ENCODE measurements at regions not wholly inside any gene's neighbourhood (a gene's known extent, or its start where the extent isn't known, plus 50 kb on each side); places are given as distances from the start of the nearest gene placed in this dataset.
A peak's percentile ranks its signal among the peaks of the same experiment; 100 is the strongest.

GRCh38 chr17:43334738-43335402 lies 63.9 kb upstream of the ARL4D start:
- TF ChIP-seq, protein P1, sequence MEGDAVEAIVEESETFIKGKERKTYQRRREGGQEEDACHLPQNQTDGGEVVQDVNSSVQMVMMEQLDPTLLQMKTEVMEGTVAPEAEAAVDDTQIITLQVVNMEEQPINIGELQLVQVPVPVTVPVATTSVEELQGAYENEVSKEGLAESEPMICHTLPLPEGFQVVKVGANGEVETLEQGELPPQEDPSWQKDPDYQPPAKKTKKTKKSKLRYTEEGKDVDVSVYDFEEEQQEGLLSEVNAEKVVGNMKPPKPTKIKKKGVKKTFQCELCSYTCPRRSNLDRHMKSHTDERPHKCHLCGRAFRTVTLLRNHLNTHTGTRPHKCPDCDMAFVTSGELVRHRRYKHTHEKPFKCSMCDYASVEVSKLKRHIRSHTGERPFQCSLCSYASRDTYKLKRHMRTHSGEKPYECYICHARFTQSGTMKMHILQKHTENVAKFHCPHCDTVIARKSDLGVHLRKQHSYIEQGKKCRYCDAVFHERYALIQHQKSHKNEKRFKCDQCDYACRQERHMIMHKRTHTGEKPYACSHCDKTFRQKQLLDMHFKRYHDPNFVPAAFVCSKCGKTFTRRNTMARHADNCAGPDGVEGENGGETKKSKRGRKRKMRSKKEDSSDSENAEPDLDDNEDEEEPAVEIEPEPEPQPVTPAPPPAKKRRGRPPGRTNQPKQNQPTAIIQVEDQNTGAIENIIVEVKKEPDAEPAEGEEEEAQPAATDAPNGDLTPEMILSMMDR (IDR thresholded peaks at IDR 0.05) = no peak
- peaks cover 10% of the 10 kb centered on the region for H3K27me3 Mint-ChIP-seq (ENCODE audit: low read depth, poor library complexity)
- peak overlapping the region; percentile 99 for H3K27ac Mint-ChIP-seq
- peak; percentile 39 for DNase-seq
- no peaks in the 10 kb centered on the region for H3K36me3 Mint-ChIP-seq (ENCODE audit: low read depth)
- H3K4me1 Mint-ChIP-seq = peaks cover 79% of the 10 kb centered on the region
- H3K9me3 Mint-ChIP-seq = no peaks in the 10 kb centered on the region
- peak overlapping the region; percentile 56 for H3K4me3 Mint-ChIP-seq

GRCh38 chr17:43333433-43333943 lies 65.3 kb upstream of the ARL4D start:
- no peaks in the 10 kb centered on the region for H3K36me3 Mint-ChIP-seq (ENCODE audit: low read depth)
- no peak overlapping the region for H3K27ac Mint-ChIP-seq
- H3K9me3 Mint-ChIP-seq = no peaks in the 10 kb centered on the region
- H3K27me3 Mint-ChIP-seq (ENCODE audit: low read depth, poor library complexity) = peaks cover 10% of the 10 kb centered on the region
- H3K4me3 Mint-ChIP-seq = no peak overlapping the region
- H3K4me1 Mint-ChIP-seq = peaks cover 85% of the 10 kb centered on the region
- TF ChIP-seq, protein P1 (IDR thresholded peaks at IDR 0.05) = no peak
- no peak for DNase-seq

DNA sequence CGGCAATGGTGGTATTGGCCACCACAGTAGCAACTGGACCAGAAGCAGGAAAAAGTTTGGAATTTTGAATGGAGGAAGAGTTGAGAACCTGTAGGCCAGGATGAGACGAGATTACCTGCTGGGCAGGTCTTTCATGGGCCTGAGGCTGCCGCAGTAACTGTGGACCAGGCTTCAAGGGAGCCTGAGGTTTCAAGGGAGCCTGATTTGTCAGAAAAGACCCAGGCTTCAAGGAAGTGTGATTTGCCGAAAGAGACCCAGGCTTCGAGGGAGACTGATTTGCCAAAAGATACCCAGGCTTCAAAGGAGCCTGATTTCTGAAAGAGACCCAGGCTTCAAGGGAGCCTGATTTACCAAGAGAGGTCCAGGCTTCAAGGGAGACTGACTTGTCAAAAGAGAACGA lies 66.6 kb upstream of the ARL4D start:
- H3K36me3 Mint-ChIP-seq (ENCODE audit: low read depth) = no peaks in the 10 kb centered on the region
- no peaks in the 10 kb centered on the region for H3K9me3 Mint-ChIP-seq
- H3K4me1 Mint-ChIP-seq = peaks cover 86% of the 10 kb centered on the region
- TF ChIP-seq, protein P1 (IDR thresholded peaks at IDR 0.05) = no peak
- peak overlapping the region; percentile 43 for H3K4me3 Mint-ChIP-seq
- no peak for DNase-seq
- peaks cover 8% of the 10 kb centered on the region for H3K27me3 Mint-ChIP-seq (ENCODE audit: low read depth, poor library complexity)
- no peak overlapping the region for H3K27ac Mint-ChIP-seq

DNA sequence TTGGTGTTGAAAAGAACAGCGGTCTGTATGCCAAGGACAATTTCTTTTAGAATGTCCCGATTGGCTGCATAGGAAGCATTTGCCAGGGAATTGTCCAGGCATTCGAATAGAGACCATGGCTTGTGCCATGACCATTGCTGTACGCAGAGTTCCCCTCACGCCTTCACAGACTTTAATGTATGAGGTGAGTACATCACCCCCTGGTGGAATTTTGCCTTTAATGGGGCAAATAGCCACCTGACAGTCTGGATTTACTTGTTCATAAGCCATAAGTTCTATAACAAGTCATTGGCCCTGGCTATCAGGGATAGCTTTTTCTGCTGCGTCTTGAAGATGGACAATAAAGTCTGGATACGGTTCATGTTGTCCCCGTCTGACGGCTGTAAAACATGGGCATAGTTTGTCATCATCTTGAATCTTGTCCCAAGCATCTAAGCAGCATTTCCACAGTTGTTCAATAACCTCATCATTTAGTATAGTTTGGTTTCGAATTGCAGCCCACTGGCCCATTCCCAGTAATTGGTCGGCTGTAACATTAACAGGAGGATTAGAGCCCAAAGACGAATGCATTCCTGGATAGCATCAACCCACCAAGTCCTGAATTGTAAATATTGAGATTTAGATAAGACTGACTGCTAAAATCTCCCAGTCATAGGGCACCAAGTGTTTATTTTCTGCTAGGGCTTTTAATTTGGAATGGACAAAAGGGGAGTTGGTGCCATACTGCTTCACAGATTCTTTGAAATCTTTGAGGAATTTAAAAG lies 67.7 kb upstream of the ARL4D start:
- Mint-ChIP-seq H3K27ac (no peak overlapping the region), H3K4me1 (peaks cover 85% of the 10 kb centered on the region), H3K36me3 (ENCODE audit: low read depth) (no peaks in the 10 kb centered on the region), H3K27me3 (ENCODE audit: low read depth, poor library complexity) (peaks cover 8% of the 10 kb centered on the region), H3K9me3 (no peaks in the 10 kb centered on the region), H3K4me3 (no peak overlapping the region)
- TF ChIP-seq, protein P1 (IDR thresholded peaks at IDR 0.05) = no peak
- DNase-seq = no peak

DNA sequence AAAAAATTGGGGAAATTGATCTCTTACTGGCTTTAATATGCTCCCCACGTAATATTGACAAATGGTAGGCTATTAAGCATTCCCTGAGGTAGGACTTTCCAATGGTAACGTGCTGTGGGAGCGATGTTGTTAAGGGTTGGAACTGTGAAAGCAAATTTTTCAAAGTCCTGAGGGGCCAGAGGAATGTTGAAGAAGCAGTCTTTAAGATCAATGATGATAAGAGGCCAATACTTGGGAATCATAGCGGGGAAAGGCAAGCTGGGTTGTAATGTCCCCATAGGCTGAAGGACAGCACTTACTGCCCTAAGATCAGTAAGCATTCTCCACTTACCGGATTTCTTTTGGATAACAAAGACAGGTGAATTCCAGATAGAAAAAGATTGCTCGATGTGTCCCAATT lies 69.6 kb upstream of the ARL4D start:
- Mint-ChIP-seq H3K9me3 (no peaks in the 10 kb centered on the region), H3K36me3 (ENCODE audit: low read depth) (peaks cover 3% of the 10 kb centered on the region), H3K27me3 (ENCODE audit: low read depth, poor library complexity) (peaks cover 8% of the 10 kb centered on the region), H3K27ac (no peak overlapping the region), H3K4me1 (peaks cover 76% of the 10 kb centered on the region), H3K4me3 (no peak overlapping the region)
- TF ChIP-seq, protein P1 (IDR thresholded peaks at IDR 0.05) = no peak
- no peak for DNase-seq

Measured in nephron progenitor cell (in vitro differentiated cells).